Anterior cingulate cortex (tissue), 58 donors: ENCODE measurements at regions not wholly inside any gene's neighbourhood (a gene's known extent, or its start where the extent isn't known, plus 50 kb on each side); places are given as distances from the start of the nearest gene placed in this dataset.

ENCODE experiments used
- DNase-seq, 58 donors: peaks; one replicate each; lab custom pipeline; 2025; lab: John Stamatoyannopoulos, UW

DNA sequence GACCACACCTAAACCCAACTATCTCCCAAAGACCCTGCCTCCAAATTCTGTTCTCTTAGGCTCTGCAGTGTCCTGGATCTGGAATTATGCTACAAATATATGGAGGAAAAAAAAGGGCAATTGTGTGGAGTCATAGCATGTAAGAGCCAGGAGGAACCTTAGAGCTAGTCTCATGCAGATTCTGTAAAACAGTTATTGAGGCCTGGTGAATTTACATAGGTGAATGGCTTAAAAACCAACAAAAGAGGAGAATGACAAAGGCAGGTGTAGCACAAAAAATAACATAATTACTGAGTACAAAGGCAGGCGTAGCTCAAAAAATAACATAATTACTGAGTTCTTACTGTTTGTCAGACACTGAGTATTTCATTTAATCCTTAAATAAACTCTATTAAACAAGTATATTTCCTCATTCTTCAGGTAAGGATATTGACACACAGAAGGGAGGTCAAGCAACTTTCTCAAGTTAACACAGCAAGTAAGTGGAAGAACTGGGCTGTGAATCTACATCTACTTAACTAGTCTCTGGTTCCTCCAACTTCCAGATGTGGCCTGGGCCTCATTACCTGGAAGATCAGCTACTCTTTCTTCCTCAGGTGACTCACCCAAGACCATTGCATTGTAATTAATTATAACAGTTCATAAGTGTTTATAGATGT lies 938.9 kb upstream of the TENM4 start:
- no peak for DNase-seq

DNA sequence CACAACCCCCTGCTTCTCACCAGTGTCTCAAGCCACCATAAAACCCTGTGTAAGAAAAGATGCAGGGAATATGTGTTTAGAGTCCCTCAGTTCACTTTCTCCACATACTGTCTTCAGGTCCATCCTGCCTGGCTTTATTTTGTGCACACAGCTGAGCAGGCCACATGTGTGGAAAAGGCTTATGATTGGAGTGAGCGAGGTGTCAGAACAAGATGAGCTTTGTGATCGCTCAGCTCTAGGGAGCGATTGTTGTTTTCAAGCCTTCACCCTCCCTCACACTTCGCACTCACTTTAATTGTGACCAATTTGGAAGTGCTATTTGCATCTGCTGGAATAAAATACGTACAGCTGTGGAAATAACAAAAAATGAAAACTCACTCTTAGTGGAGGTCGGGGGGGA lies 931.1 kb upstream of the TENM4 start:
- DNase-seq = peak in 7 of 58 donors; percentile 1 to 14 (median 4)

DNA sequence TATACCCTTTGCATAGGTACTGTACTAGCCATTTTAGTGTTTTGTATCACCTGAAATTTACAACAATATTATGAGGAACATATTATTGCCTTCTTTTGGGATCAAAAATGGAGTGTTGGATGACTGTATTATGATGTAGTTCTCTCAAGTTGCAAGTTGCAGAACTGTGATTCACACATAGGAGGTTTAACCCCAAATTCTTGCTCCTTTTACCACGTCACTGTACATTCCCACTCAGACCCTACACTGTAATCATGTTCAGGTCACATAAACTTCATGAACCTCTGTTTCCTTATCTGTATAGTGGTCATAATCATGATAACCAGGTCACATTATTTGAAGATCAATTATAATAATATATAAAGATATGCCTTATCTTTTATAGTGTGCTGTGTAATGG lies 925.1 kb upstream of the TENM4 start:
- DNase-seq = no peak

DNA sequence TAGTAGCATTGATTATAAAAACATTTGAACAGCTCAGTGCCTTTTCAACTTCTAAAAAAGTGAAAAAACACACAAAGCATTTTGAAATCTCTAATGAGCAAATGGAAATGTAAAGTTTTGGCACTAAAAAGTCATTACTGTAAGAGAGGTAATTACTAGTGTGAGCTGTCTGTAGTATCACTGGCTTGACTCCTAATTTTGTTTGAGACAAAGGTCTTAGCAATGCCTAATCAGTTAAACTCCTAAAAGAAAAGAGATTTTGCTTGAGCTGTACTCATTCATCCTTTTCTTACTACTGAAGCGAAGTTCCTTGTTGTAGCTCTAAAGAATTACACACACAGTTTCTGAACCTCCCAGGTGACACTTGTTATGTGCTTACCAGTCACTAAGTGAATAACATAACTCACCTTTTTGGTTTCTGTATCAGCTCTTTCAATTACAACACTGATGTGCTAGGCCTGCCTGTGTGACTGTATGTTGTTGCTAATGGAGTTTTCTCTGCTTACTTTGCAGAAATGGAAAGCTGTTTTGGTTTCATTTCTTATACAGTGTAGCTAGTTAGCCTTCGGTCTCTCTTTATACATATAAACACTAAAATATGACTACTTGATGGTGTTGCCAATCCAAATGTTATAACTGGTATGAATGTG lies 924.4 kb upstream of the TENM4 start:
- DNase-seq = no peak

DNA sequence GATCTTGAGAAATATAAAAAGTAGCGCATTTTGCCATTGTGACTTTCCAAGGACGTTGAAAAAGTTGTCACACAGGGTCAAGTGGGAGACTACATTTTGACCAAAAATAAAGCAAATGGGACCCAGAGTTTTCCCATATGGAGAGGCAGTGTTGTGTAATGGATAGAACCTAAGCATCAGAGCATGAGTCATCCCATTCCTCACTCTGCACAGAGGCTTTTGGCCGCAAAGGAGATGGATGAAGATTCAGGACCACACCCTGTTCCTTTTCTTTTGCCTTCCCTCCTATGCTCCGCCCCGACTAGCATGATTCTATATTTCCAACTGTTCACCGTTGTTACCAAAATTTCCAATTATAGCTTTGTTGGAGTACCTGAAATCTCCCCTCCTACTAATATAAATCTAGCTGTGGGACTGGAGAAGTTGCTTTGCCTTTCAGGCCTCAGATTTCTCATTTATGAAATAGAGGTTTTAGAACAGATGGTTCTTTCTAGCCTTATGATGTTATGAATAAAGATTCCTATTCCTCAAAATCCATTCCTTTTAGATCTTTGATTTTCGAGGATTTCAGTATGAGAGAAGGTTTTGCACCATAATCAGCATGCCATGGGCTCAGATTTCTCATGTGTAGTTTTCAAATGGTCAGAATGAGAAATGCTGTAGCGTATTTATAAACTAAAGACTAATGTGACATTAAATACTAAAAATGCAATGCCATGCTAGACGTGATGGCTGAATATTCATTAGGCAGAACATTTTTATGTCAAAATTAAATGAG lies 921.9 kb upstream of the TENM4 start:
- DNase-seq = no peak

DNA sequence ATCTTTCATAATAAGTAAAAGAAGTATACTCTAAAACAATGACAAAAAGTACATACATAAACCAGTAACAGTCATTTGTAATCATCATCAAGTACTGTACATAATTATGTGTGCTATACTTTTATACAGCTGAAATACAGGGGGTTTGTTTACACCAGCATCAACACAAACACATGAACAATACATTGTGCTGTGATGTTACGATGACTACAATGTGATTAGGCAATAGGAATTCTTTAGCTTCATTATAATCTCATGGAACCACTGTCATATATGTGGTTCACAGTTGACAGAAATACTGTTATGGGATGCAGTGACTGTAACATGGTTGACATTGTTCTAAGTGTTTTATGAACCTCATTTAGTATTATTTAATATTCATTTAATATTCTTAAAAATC lies 914.4 kb upstream of the TENM4 start:
- DNase-seq = no peak

DNA sequence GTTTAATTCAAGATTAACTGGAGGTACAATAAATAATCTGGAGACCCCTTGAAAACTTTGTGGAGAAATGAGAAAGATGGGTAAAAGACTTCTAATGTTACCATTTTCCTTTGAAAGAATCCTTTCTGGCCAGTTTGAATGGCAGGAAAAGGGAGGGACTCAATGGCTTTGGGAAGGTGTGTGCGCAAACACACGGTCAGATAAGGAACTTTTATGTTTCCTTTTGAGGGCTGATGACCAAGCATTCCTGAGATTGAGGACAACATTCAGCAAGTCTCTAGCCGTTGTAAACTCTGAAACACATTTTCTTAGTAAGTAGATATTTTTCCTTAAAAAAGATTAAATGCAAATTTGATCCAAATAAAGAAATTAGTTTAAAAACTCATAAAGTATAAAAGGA lies 909.7 kb upstream of the TENM4 start:
- DNase-seq = no peak

DNA sequence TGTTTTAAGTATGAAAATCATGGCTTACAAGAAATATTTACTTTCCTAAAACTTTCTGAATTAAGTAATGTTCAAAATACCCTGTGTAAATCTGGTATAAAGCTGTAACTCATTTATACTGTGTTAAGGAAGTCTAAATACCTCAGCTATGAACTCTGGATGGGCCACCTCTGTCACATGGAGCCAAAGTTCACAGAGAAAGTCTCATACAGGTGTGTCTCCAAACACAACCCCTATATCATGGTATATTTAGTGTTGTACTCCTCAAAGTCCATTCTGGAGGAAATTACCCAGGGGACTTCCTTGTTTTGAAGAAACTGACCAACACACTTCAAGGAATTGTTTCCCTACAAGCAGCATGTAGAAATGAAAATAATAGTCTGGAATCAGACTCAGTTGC lies 909.2 kb upstream of the TENM4 start:
- no peak for DNase-seq

DNA sequence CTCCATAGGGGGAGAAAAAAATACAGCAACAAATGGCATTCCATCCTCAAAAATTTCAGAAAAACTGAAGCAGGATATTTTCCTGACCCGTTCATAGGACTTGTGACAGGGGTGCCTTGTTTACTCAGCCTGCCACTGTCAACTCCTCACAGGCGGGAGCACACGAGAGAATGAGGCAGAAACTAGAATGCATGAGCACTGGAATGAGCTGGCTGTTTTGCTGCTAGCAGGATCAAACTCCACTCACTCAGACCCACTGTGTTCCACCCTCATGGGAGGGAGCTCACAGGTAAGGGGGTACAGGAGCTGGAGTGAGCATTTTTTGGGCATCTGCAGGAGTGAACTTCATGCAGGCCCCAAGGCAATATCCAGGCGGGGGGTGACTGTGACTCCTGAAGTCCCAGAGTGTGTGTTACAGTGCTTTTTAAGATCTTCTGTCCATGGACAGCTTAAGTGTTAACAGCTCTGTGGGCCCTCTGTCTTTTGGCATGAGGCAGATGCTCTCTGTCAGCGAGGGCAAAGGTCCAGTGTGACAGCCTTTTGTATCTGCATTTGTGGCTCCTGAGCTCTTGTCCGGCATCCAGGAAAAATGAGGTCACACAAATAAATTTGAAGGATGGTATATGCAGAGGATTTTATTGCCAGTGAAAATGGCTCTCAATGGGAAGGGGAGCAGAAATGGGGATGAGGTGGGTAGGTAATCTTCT lies 905.7 kb upstream of the TENM4 start:
- no peak for DNase-seq

DNA sequence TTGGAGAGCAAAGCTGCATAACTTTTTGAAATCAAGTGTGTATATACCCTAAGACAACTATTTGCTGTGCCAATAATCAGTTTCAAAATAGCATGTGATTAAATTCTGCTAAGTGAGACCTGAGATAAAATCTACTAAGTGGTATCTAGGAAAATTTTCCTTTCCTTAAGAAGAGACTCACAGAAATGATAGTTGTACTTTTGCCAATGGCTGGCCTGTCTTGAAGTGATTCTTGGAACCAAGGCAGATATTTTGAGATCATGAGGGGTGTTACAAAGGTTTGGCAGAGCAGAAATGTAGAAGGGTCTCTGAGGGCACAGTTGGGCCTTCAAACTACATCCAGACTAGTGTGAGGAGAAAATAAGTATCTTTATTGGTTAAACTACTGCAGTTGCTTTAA lies 902.6 kb upstream of the TENM4 start:
- no peak for DNase-seq

DNA sequence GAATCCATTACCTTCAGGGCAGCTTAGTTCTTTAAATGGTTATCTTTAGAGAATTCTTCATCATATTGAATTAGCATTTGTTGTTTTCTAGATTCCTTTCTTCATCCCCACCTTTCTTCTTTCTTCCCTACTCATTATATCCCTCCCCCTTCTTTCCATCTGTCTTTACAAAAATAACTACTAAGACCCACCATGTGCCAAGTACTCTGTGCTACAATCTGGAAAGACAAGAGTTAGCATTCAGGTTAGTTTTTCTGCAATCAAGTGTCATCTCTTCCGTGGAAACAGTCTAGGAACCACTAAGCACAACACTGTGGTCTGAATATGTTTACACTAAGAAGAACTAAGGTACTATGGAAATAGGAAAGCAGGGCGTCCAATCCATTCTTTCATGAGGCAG lies 897.4 kb upstream of the TENM4 start:
- no peak for DNase-seq

DNA sequence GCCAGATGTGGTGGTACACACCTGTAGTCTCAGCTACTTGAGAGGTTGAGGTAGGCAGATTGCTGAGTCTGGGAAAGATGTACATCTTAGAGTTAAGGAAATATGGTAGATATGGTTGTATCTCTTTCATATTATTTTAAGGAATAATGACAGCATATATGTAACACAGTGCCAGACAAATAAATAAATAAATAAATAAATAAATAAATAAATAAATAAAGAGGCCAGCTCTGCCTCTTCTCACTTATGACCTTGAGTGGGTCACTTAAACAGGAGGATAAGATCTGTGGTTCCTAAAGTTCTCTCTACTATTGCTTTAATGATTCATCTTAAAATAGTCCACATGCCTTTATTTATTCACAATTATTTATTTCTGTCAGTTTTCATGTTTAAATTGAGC lies 890.9 kb upstream of the TENM4 start:
- DNase-seq = no peak

DNA sequence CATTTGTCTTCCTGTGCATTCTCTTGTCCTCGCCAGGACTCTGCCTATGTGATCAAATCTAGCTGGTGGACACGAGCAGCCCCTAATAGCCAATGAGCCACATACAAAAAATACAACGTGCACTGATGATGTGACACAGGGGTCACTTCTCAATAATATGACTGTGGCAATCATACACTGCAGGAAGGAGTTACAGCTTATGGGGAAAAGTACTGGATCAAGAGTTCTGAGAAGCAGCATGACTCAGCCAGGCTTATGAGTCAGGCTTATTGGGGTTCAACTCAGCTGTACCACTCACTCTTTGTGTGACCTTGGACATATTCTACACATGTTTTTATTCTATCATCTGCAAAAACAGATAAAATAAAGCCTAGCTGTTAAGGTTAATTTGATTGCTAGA lies 889.4 kb upstream of the TENM4 start:
- DNase-seq = no peak

DNA sequence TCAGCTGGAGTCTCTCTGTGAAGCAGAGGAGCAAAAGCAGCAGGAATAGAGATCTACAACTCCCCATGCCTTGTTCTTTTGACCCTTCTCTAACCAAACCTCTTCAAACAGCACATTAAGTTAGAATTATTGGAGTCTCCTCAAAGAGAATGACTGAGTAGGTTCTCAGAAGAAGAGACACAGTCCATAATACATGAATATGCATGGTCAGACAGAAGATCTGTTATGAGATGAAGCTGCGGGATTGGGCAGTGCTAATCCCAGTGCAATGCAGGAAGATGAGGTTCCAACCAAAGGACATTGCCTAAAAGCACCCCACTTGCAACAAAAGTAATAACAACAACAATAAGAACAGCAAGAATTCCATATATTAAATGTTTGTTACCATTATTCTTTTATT lies 887.9 kb upstream of the TENM4 start:
- DNase-seq = no peak

DNA sequence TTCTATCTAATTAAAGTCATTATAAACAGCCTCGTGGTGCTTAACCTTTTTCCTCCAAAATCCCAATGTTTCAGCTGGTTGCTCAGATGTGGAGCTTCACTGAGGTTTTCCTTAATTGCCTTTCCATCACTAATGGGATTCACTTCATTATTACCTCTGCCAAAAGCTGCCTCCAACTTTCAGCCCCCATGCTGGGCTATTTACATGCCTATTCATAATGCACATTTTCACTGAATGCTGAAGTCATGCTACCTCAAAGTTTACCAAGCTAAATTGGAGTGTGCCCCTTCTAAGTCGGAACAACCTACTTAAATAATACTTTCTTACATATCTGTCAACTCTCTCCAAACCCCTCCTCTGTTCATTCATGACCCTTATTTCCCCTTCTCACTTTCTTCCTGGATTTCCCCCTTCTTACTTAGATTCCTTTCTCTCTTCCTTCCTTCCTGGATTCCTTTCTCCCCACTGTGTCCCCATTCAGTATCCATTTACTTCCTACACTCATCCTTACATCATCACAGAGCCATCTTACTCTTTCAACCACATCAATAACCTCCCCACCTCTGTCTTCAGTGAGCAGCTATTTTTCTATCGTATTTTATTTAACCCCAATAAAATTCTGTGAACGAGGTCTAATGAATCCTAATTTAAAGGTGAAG lies 887.3 kb upstream of the TENM4 start:
- no peak for DNase-seq

DNA sequence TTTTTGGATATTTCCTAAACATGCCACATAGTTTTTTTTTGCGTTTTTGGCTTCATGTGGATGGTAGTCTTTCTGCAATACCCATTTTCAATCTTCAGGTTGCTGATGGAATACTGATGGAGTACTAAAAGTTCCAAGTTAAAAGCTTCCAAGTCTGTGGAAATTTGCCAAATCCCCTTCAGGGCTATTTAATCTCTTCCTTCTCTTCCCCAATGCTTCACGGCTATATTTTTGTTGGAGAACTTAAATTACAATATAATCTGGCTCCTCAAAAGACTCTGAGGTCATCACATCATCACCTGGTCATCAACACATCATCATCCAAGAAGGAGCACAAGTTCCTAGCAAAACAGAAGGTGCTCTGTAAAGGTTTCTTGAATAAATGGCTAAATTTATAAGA lies 881.0 kb upstream of the TENM4 start:
- DNase-seq = no peak

DNA sequence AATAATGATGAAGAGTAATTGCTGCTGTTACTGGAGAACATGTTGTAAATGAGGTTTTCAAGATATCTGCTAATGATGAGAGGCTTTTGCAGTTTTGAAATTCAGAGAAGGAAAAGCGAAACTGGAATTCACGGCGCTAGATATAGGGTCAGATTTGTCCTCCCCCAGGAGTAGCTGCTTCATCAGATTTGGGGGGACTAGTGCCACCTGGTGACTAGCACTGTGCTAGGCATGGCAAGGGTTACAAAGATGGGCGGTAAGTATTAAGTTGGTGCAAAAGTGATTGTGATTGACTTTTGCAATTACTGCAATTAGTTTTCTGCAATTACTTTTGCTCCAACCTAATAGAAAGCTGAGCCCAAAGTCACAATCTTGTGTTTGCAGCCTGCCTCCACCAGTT lies 879.9 kb upstream of the TENM4 start:
- DNase-seq = no peak

DNA sequence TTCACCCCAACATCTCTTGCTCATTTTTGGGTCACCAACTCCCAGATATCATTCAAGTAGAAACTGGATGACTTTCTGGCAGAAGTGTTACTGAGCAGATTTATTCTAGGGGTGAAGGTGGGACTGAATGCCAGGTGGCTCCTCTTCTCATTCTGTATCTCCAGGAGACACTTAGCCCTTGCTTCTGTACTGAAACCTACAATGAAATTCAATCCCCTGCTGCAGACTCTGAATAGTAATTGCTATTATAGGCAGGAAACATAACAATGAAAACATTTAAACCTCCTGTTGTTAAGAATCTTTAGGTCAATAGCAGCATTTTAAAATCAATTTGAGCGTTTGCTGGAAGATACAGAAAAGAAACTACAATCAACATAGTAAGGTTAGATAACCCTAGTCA lies 879.4 kb upstream of the TENM4 start:
- no peak for DNase-seq

DNA sequence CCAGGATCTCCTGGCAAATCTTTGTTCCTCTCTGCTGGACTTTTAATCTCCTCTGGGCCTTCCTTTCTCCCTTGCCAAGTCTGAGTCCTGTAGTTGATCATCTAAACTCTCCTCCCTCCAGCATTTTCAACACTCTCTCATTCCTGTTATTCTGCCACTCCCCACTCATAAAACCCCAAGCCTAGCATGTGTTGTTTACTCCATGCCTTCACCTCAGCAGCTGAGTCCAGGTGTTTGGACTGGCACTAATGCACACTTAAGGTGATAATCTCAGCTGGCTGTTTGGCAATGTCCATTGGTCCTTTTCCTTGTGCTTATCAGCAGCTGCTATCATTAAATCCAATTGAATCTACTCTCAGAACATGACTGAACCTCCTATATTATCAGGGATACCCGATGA lies 876.8 kb upstream of the TENM4 start:
- no peak for DNase-seq

DNA sequence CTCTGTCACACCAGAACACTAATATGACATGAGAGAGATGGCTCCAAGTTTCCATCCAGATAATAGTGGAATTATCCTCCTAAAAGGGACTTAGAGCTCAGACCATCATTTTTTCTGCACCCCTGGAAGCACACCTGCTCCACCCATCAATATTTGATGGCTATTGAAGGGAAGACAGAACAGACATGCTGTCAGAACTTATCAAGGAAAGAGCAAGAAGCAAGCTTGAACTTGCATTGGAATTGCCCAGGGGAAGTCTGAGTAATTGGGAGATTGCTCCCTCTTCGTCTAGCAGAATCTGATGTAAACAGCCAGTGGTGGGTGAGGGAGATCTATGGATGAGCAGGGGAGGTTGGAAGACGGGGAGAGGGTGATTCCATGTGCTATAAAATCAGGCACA lies 874.4 kb upstream of the TENM4 start:
- DNase-seq = no peak

DNA sequence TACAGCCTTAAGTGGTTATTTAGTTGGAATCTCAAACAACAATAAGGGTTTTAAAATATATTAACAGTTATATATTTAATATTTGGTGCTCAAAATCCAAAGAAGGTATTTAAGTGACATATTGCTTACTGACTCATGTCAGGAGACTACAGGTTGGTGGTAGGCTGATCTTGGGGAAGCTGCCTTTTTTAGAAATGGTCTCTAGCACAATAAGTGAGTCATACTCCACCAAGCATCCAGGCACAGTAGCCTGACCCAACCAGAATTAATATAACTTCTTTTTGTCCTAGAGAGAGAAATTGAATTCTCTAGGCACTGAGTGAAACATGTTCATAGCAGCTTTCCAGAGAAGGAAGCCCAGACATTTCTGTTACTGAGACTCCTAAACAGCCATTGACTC lies 868.5 kb upstream of the TENM4 start:
- DNase-seq = no peak
